CD4-positive, alpha-beta memory T cell (primary cell): ENCODE measurements at regions not wholly inside any gene's neighbourhood (a gene's known extent, or its start where the extent isn't known, plus 50 kb on each side); places are given as distances from the start of the nearest gene placed in this dataset.

Experiments used
- CTCF ChIA-PET: fragments of 350-600 bp; sonication (Branson Sonifier 250); formaldehyde crosslinking; loops from one replicate; lab custom pipeline; 2021; ENCODE audit warnings: inconsistent platforms; ENCODE audit not compliant: partially characterized antibody; lab: Charles Lee
- POLR2A ChIA-PET: fragments of 350-600 bp; sonication (Branson Sonifier 250); formaldehyde crosslinking; loops from one replicate; lab custom pipeline; 2021; ENCODE audit not compliant: partially characterized antibody; lab: Charles Lee
- DNase-seq, 5 donors: peaks; one replicate each; pipeline versions ENCODE4 v3.0.0 to v3.0.0-alpha.2; 2020 to 2022; ENCODE audit warnings: mixed read lengths in 1 of 5
- H3K27ac ChIP-seq: one replicate; pipeline ENCODE4 v1.7.0; 2013; ENCODE audit warnings: low read depth, low read length
- H3K27me3 ChIP-seq: 2 replicates; pipeline ENCODE4 v1.7.0; 2013; ENCODE audit warnings: mild to moderate bottlenecking, low read length, moderate library complexity; ENCODE audit not compliant: insufficient read depth
- H3K36me3 ChIP-seq: 2 replicates; pipeline ENCODE4 v1.7.0; 2013; ENCODE audit warnings: mild to moderate bottlenecking, low read length, moderate library complexity; ENCODE audit not compliant: insufficient read depth
- H3K4me1 ChIP-seq: 2 replicates; pipeline ENCODE4 v1.7.0; 2013; ENCODE audit warnings: mild to moderate bottlenecking, low read length, moderate library complexity; ENCODE audit not compliant: insufficient read depth
- H3K4me3 ChIP-seq, 2 donors: one replicate each; pipeline ENCODE4 v1.7.0; 2013; ENCODE audit warnings: low read length in 2 of 2, mild to moderate bottlenecking in 1 of 2
- H3K9me3 ChIP-seq, 2 donors: one replicate each; pipeline ENCODE4 v1.7.0; 2013; ENCODE audit warnings: low read length in 2 of 2, control low read depth in 1 of 2; ENCODE audit not compliant: control insufficient read depth in 1 of 2
- H3K27ac Mint-ChIP-seq, 7 donors: one replicate each; pipeline ENCODE4 v1.8.0; 2020 to 2021; ENCODE audit warnings: mixed read lengths in 7 of 7, mild to moderate bottlenecking in 6 of 7, inconsistent platforms in 3 of 7, moderate library complexity in 3 of 7
- H3K27me3 Mint-ChIP-seq, 2 donors: one replicate each; pipeline ENCODE4 v1.8.0; 2020 to 2021; ENCODE audit warnings: mixed read lengths in 2 of 2
- H3K36me3 Mint-ChIP-seq, 2 donors: one replicate each; pipeline ENCODE4 v1.8.0; 2020 to 2021; ENCODE audit warnings: mixed read lengths in 2 of 2, inconsistent platforms in 1 of 2, mild to moderate bottlenecking in 1 of 2
- H3K4me1 Mint-ChIP-seq, 4 donors: one replicate each; pipeline ENCODE4 v1.8.0; 2020 to 2021; ENCODE audit warnings: mixed read lengths in 4 of 4, mild to moderate bottlenecking in 1 of 4
- H3K4me3 Mint-ChIP-seq, 8 donors: one replicate each; pipeline ENCODE4 v1.8.0; 2020 to 2021; ENCODE audit warnings: mixed read lengths in 8 of 8, mild to moderate bottlenecking in 7 of 8, moderate library complexity in 6 of 8, inconsistent platforms in 3 of 8
- H3K9me3 Mint-ChIP-seq, 8 donors: one replicate each; pipeline ENCODE4 v1.8.0; 2020 to 2021; ENCODE audit warnings: mixed read lengths in 8 of 8, mild to moderate bottlenecking in 5 of 8, inconsistent platforms in 3 of 8, moderate library complexity in 1 of 8
- intact Hi-C: fragments of 100-400 bp; cut with micrococcal nuclease; formaldehyde crosslinking; loops from one replicate; pipeline ENCODE4 v1.15.1; 2023

- POLR2A ChIA-PET = no interaction called here
- Mint-ChIP-seq H3K4me3 (no peak overlapping the region), H3K9me3 (peaks cover 0 to 6% (median 0%) of the 10 kb centered on the region in 8 donors), H3K27me3 (peaks cover 0 to 3% of the 10 kb centered on the region in 2 donors), H3K27ac (no peak overlapping the region), H3K36me3 (no peaks in the 10 kb centered on the region), H3K4me1 (no peaks in the 10 kb centered on the region)
- no peak for DNase-seq
- CTCF ChIA-PET = no interaction called here
- H3K4me1 ChIP-seq = no peaks in the 10 kb centered on the region
- H3K4me3 ChIP-seq = no peak overlapping the region
- no peak overlapping the region for H3K27ac ChIP-seq
- no peaks in the 10 kb centered on the region for H3K9me3 ChIP-seq
- no peaks in the 10 kb centered on the region for H3K27me3 ChIP-seq
- intact Hi-C loops = no loop called here
- no peaks in the 10 kb centered on the region for H3K36me3 ChIP-seq
Measured at GRCh38 chr4:145988628-145989027, 50.0 kb upstream of the ZNF827 start.
